Fibroblast of lung (primary cell): ENCODE measurements at regions not wholly inside any gene's neighbourhood (a gene's known extent, or its start where the extent isn't known, plus 50 kb on each side); places are given as distances from the start of the nearest gene placed in this dataset.

Experiments used
- CTCF ChIP-seq, 2 donors: IDR thresholded peaks in 1 of 2; conservative IDR thresholded peaks in 1 of 2; 1 replicate in 1 of 2; 2 replicates in 1 of 2; pipeline ENCODE4 v1.5.1; 2011 to 2012; ENCODE audit warnings: low read length in 2 of 2, control low read depth in 1 of 2, inconsistent platforms in 1 of 2, low read depth in 1 of 2, mild to moderate bottlenecking in 1 of 2
- EZH2 ChIP-seq: IDR thresholded peaks from 2 replicates; pipeline ENCODE4 v1.5.1; 2012; ENCODE audit warnings: low read length, control low read depth, mild to moderate bottlenecking; ENCODE audit errors: missing control alignments

GRCh38 chr10:129413024-129413423, 54.0 kb upstream of the MGMT start:
- TF ChIP-seq CTCF (conservative IDR thresholded peaks at IDR 0.05 in 1 of 2, IDR thresholded peaks at IDR 0.05 in 1 of 2; ENCODE audit: low read depth in 1 of 2, low read length in 2 of 2) = no peak
- no peak for TF ChIP-seq EZH2
